GM23338 (cell line): ENCODE measurements at regions not wholly inside any gene's neighbourhood (a gene's known extent, or its start where the extent isn't known, plus 50 kb on each side); places are given as distances from the start of the nearest gene placed in this dataset.

Experiments
- ATAC-seq: fragments of 200-7000 bp; cut with Tn5 transposase; 3 replicates; pipeline ENCODE4 v1.9.1; 2020
- DNase-seq: peaks from one replicate; pipeline ENCODE4 v3.0.0-alpha.2; 2015; ENCODE audit warnings: low spot score
- H2AFZ ChIP-seq: fragments of 200-600 bp; sonication (generic); 2 replicates; pipeline ENCODE4 v1.8.0; 2016; ENCODE audit warnings: antibody characterized with exemption, mild to moderate bottlenecking, moderate library complexity
- H3F3A ChIP-seq: fragments of 200-600 bp; sonication (generic); replicated peaks from 2 replicates; pipeline ENCODE4 v1.8.0; 2017; ENCODE audit warnings: antibody characterized with exemption, mixed run types, low read depth
- H3K27ac ChIP-seq: fragments of 200-600 bp; sonication (generic); 2 replicates; pipeline ENCODE4 v1.6.1; 2016; ENCODE audit warnings: low read depth
- H3K27me3 ChIP-seq: fragments of 200-600 bp; sonication (generic); 2 replicates; pipeline ENCODE4 v1.8.0; 2016; ENCODE audit warnings: mild to moderate bottlenecking, mixed run types, moderate library complexity; ENCODE audit not compliant: insufficient read depth
- H3K36me3 ChIP-seq: fragments of 200-600 bp; sonication (generic); 2 replicates; pipeline ENCODE4 v1.8.0; 2016; ENCODE audit warnings: mild to moderate bottlenecking; ENCODE audit not compliant: insufficient read depth
- H3K4me1 ChIP-seq: fragments of 200-600 bp; sonication (generic); 2 replicates; pipeline ENCODE4 v1.8.0; 2016; ENCODE audit warnings: mild to moderate bottlenecking, moderate library complexity; ENCODE audit not compliant: insufficient read depth
- H3K4me2 ChIP-seq: fragments of 200-600 bp; sonication (generic); 2 replicates; pipeline ENCODE4 v1.7.1; 2017; ENCODE audit warnings: mixed run types
- H3K4me3 ChIP-seq: fragments of 200-600 bp; sonication (generic); 2 replicates; pipeline ENCODE4 v1.6.1; 2016; ENCODE audit warnings: mixed run types
- H3K79me2 ChIP-seq: fragments of 200-600 bp; sonication (generic); replicated peaks from 2 replicates; pipeline ENCODE4 v1.8.0; 2017; ENCODE audit warnings: mild to moderate bottlenecking; ENCODE audit not compliant: insufficient read depth
- H3K9me2 ChIP-seq: fragments of 200-600 bp; sonication (generic); 2 replicates; pipeline ENCODE4 v1.8.0; 2017; ENCODE audit not compliant: insufficient read depth
- H4K20me1 ChIP-seq: fragments of 200-600 bp; sonication (generic); replicated peaks from 2 replicates; pipeline ENCODE4 v1.8.0; 2017; ENCODE audit warnings: mild to moderate bottlenecking; ENCODE audit not compliant: insufficient read depth
- H3K27ac Mint-ChIP-seq: 2 replicates; pipeline ENCODE4 v1.8.0; 2020; ENCODE audit warnings: inconsistent platforms, mild to moderate bottlenecking, moderate library complexity, mixed read lengths
- H3K27me3 Mint-ChIP-seq: 3 replicates; pipeline ENCODE4 v1.8.0; 2022; ENCODE audit warnings: low read depth, mild to moderate bottlenecking, moderate library complexity, mixed read lengths, inconsistent platforms; ENCODE audit not compliant: insufficient read depth, poor library complexity
- H3K36me3 Mint-ChIP-seq: 3 replicates; pipeline ENCODE4 v1.8.0; 2021; ENCODE audit warnings: low read depth, mild to moderate bottlenecking, inconsistent platforms, moderate library complexity, mixed read lengths
- H3K4me1 Mint-ChIP-seq: 3 replicates; pipeline ENCODE4 v1.8.0; 2020; ENCODE audit warnings: mild to moderate bottlenecking, inconsistent platforms, mixed read lengths
- H3K4me3 Mint-ChIP-seq: 3 replicates; pipeline ENCODE4 v1.8.0; 2021; ENCODE audit warnings: moderate library complexity, mild to moderate bottlenecking, inconsistent platforms, mixed read lengths
- H3K9me3 Mint-ChIP-seq: 3 replicates; pipeline ENCODE4 v1.8.0; 2020; ENCODE audit warnings: moderate library complexity, mild to moderate bottlenecking, inconsistent platforms, mixed read lengths
- CREB1 ChIP-seq: fragments of 250-450 bp; sonication (Bioruptor Pico); IDR thresholded peaks from 2 replicates; pipeline ENCODE4 v1.5.0; 2020; ENCODE audit warnings: low read depth, mild to moderate bottlenecking, moderate library complexity
- EZH2 ChIP-seq: fragments of 200-600 bp; sonication (generic); IDR thresholded peaks from one replicate; pipeline ENCODE4 v1.8.0; 2017; ENCODE audit warnings: antibody characterized with exemption, mild to moderate bottlenecking, low read depth; ENCODE audit not compliant: unreplicated experiment
- EZH2phosphoT487 ChIP-seq: fragments of 200-600 bp; sonication (generic); IDR thresholded peaks from one replicate; pipeline ENCODE4 v1.8.1; 2018; ENCODE audit warnings: antibody characterized with exemption; ENCODE audit not compliant: unreplicated experiment
- JUNB ChIP-seq: IDR thresholded peaks from one replicate; pipeline ENCODE4 v1.6.1; 2016; ENCODE audit warnings: antibody characterized with exemption; ENCODE audit not compliant: unreplicated experiment
- NANOG ChIP-seq: IDR thresholded peaks from 2 replicates; pipeline ENCODE4 v1.6.1; 2016; ENCODE audit warnings: antibody characterized with exemption, borderline replicate concordance
- POLR2AphosphoS5 ChIP-seq: IDR thresholded peaks from 2 replicates; pipeline ENCODE4 v1.6.1; 2016; ENCODE audit warnings: antibody characterized with exemption, low read depth
- STAT1 ChIP-seq: IDR thresholded peaks from one replicate; pipeline ENCODE4 v1.6.1; 2016; ENCODE audit warnings: antibody characterized with exemption; ENCODE audit not compliant: unreplicated experiment
- ZNF114 ChIP-seq: fragments of 250-450 bp; sonication (Bioruptor Pico); IDR thresholded peaks from 2 replicates; pipeline ENCODE4 v1.5.0; 2020; ENCODE audit warnings: mild to moderate bottlenecking, moderate library complexity
- ZNF331 ChIP-seq: fragments of 250-450 bp; sonication (Bioruptor Pico); IDR thresholded peaks from 2 replicates; pipeline ENCODE4 v1.5.0; 2020; ENCODE audit warnings: low read depth, mild to moderate bottlenecking, moderate library complexity
- TF ChIP-seq, protein P1 (sequence below): IDR thresholded peaks from one replicate; pipeline ENCODE4 v1.6.1; 2018; ENCODE audit warnings: antibody characterized with exemption; ENCODE audit not compliant: unreplicated experiment
- TF ChIP-seq, protein P2 (sequence below): IDR thresholded peaks from 2 replicates; pipeline ENCODE4 v1.6.1; 2016; ENCODE audit warnings: antibody characterized with exemption
- TF ChIP-seq, protein P3 (sequence below): fragments of 250-450 bp; sonication (Bioruptor Pico); IDR thresholded peaks from 2 replicates; pipeline ENCODE4 v1.5.0; 2020; ENCODE audit warnings: mild to moderate bottlenecking, moderate library complexity
- TF ChIP-seq, protein P4 (sequence below), 2 experiments: fragments of 200-600 bp in 1 of 2; sonication (generic) in 1 of 2; conservative IDR thresholded peaks; 2 replicates each; pipeline versions ENCODE4 v1.5.1 to v1.6.1; 2016 to 2017; ENCODE audit warnings: antibody characterized with exemption in 2 of 2, low read depth in 2 of 2, mild to moderate bottlenecking in 2 of 2, moderate library complexity in 1 of 2

DNA sequence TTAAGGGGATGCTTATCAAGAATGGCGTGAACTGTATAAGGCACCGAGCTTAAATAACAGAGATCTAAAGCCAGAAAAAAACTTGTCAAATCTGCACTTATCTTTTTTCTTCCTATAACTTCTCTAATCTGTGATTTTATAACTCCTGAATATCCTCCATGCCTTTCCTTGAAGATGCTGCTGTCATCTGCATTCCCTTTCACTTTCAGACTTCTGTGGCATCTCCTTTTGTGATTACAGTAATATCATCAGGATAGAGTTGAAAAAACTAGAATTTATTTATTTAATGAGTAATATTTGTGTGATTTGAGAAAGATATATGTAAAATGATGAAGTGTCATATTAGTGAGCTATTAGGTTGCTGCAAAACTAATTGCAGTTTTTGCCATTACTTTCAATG, 357.8 kb upstream of the PTBP2 start:
- Mint-ChIP-seq H3K4me3 (no peak overlapping the region), H3K27me3 (no peaks in the 10 kb centered on the region), H3K27ac (no peak overlapping the region), H3K9me3 (no peaks in the 10 kb centered on the region; the same call in 2 of the 3 replicates), H3K36me3 (no peaks in the 10 kb centered on the region), H3K4me1 (no peaks in the 10 kb centered on the region)
- no peaks in the 10 kb centered on the region for H3F3A ChIP-seq
- no peak overlapping the region for H2AFZ ChIP-seq
- DNase-seq (no peak), ATAC-seq (no peak)
- H3K27me3 ChIP-seq: no peaks in the 10 kb centered on the region
- H3K4me3 ChIP-seq: no peak overlapping the region
- H3K4me2 ChIP-seq: no peak overlapping the region
- no peaks in the 10 kb centered on the region for H3K4me1 ChIP-seq
- TF ChIP-seq STAT1 (no peak), POLR2AphosphoS5 (no peak), ZNF114 (CRISPR knock-in tag) (no peak), EZH2phosphoT487 (no peak), JUNB (no peak), ZNF331 (CRISPR knock-in tag) (no peak), NANOG (no peak), EZH2 (no peak), CREB1 (CRISPR knock-in tag) (no peak)
- TF ChIP-seq, protein P1, sequence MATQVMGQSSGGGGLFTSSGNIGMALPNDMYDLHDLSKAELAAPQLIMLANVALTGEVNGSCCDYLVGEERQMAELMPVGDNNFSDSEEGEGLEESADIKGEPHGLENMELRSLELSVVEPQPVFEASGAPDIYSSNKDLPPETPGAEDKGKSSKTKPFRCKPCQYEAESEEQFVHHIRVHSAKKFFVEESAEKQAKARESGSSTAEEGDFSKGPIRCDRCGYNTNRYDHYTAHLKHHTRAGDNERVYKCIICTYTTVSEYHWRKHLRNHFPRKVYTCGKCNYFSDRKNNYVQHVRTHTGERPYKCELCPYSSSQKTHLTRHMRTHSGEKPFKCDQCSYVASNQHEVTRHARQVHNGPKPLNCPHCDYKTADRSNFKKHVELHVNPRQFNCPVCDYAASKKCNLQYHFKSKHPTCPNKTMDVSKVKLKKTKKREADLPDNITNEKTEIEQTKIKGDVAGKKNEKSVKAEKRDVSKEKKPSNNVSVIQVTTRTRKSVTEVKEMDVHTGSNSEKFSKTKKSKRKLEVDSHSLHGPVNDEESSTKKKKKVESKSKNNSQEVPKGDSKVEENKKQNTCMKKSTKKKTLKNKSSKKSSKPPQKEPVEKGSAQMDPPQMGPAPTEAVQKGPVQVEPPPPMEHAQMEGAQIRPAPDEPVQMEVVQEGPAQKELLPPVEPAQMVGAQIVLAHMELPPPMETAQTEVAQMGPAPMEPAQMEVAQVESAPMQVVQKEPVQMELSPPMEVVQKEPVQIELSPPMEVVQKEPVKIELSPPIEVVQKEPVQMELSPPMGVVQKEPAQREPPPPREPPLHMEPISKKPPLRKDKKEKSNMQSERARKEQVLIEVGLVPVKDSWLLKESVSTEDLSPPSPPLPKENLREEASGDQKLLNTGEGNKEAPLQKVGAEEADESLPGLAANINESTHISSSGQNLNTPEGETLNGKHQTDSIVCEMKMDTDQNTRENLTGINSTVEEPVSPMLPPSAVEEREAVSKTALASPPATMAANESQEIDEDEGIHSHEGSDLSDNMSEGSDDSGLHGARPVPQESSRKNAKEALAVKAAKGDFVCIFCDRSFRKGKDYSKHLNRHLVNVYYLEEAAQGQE: no peak
- TF ChIP-seq, protein P2, sequence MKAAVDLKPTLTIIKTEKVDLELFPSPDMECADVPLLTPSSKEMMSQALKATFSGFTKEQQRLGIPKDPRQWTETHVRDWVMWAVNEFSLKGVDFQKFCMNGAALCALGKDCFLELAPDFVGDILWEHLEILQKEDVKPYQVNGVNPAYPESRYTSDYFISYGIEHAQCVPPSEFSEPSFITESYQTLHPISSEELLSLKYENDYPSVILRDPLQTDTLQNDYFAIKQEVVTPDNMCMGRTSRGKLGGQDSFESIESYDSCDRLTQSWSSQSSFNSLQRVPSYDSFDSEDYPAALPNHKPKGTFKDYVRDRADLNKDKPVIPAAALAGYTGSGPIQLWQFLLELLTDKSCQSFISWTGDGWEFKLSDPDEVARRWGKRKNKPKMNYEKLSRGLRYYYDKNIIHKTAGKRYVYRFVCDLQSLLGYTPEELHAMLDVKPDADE: no peak
- TF ChIP-seq, protein P3, sequence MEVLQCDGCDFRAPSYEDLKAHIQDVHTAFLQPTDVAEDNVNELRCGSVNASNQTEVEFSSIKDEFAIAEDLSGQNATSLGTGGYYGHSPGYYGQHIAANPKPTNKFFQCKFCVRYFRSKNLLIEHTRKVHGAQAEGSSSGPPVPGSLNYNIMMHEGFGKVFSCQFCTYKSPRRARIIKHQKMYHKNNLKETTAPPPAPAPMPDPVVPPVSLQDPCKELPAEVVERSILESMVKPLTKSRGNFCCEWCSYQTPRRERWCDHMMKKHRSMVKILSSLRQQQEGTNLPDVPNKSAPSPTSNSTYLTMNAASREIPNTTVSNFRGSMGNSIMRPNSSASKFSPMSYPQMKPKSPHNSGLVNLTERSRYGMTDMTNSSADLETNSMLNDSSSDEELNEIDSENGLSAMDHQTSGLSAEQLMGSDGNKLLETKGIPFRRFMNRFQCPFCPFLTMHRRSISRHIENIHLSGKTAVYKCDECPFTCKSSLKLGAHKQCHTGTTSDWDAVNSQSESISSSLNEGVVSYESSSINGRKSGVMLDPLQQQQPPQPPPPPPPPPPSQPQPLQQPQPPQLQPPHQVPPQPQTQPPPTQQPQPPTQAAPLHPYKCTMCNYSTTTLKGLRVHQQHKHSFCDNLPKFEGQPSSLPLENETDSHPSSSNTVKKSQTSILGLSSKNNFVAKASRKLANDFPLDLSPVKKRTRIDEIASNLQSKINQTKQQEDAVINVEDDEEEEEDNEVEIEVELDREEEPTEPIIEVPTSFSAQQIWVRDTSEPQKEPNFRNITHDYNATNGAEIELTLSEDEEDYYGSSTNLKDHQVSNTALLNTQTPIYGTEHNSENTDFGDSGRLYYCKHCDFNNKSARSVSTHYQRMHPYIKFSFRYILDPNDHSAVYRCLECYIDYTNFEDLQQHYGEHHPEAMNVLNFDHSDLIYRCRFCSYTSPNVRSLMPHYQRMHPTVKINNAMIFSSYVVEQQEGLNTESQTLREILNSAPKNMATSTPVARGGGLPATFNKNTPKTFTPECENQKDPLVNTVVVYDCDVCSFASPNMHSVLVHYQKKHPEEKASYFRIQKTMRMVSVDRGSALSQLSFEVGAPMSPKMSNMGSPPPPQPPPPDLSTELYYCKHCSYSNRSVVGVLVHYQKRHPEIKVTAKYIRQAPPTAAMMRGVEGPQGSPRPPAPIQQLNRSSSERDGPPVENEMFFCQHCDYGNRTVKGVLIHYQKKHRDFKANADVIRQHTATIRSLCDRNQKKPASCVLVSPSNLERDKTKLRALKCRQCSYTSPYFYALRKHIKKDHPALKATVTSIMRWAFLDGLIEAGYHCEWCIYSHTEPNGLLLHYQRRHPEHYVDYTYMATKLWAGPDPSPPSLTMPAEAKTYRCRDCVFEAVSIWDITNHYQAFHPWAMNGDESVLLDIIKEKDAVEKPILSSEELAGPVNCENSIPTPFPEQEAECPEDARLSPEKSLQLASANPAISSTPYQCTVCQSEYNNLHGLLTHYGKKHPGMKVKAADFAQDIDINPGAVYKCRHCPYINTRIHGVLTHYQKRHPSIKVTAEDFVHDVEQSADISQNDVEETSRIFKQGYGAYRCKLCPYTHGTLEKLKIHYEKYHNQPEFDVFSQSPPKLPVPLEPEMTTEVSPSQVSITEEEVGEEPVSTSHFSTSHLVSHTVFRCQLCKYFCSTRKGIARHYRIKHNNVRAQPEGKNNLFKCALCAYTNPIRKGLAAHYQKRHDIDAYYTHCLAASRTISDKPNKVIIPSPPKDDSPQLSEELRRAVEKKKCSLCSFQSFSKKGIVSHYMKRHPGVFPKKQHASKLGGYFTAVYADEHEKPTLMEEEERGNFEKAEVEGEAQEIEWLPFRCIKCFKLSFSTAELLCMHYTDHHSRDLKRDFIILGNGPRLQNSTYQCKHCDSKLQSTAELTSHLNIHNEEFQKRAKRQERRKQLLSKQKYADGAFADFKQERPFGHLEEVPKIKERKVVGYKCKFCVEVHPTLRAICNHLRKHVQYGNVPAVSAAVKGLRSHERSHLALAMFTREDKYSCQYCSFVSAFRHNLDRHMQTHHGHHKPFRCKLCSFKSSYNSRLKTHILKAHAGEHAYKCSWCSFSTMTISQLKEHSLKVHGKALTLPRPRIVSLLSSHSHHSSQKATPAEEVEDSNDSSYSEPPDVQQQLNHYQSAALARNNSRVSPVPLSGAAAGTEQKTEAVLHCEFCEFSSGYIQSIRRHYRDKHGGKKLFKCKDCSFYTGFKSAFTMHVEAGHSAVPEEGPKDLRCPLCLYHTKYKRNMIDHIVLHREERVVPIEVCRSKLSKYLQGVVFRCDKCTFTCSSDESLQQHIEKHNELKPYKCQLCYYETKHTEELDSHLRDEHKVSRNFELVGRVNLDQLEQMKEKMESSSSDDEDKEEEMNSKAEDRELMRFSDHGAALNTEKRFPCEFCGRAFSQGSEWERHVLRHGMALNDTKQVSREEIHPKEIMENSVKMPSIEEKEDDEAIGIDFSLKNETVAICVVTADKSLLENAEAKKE (CRISPR knock-in tag): no peak
- TF ChIP-seq, protein P4, sequence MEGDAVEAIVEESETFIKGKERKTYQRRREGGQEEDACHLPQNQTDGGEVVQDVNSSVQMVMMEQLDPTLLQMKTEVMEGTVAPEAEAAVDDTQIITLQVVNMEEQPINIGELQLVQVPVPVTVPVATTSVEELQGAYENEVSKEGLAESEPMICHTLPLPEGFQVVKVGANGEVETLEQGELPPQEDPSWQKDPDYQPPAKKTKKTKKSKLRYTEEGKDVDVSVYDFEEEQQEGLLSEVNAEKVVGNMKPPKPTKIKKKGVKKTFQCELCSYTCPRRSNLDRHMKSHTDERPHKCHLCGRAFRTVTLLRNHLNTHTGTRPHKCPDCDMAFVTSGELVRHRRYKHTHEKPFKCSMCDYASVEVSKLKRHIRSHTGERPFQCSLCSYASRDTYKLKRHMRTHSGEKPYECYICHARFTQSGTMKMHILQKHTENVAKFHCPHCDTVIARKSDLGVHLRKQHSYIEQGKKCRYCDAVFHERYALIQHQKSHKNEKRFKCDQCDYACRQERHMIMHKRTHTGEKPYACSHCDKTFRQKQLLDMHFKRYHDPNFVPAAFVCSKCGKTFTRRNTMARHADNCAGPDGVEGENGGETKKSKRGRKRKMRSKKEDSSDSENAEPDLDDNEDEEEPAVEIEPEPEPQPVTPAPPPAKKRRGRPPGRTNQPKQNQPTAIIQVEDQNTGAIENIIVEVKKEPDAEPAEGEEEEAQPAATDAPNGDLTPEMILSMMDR (conservative IDR thresholded peaks at IDR 0.05; ENCODE audit: low read depth in 2 of 2): no peak
- H3K9me2 ChIP-seq: no peaks in the 10 kb centered on the region
- H4K20me1 ChIP-seq: no peaks in the 10 kb centered on the region
- H3K27ac ChIP-seq: no peak overlapping the region
- H3K79me2 ChIP-seq: no peaks in the 10 kb centered on the region
- no peaks in the 10 kb centered on the region for H3K36me3 ChIP-seq
